AG20443 (cell line): ENCODE measurements at regions not wholly inside any gene's neighbourhood (a gene's known extent, or its start where the extent isn't known, plus 50 kb on each side); places are given as distances from the start of the nearest gene placed in this dataset.
"Not testable (repeated sequence)": the region's sequence is repeated elsewhere in the genome, so short reads cannot be mapped to it uniquely, and the experiment has no call there.

Experiments
- DNase-seq: peaks from one replicate; pipeline ENCODE4 v3.0.0; 2012; ENCODE audit warnings: low spot score, mixed read lengths

GRCh38 chr11:130979386-130979972, 63.2 kb upstream of the SNX19 start:
- DNase-seq = peak; percentile 34

GRCh38 chr11:130980071-130980862, 64.0 kb upstream of the SNX19 start:
- no peak for DNase-seq

- not testable (repeated sequence) for DNase-seq
Observed at GRCh38 chr11:130984241-130984640, 68.0 kb upstream of the SNX19 start.

- no peak for DNase-seq
Observed at GRCh38 chr11:130992788-130993187, 76.5 kb upstream of the SNX19 start.

- DNase-seq = no peak
Observed at GRCh38 chr11:130994043-130994442, 77.8 kb upstream of the SNX19 start.

- DNase-seq = no peak
Observed at GRCh38 chr11:130995266-130995665, 79.0 kb upstream of the SNX19 start.

GRCh38 chr11:130997278-130997677, 81.0 kb upstream of the SNX19 start:
- no peak for DNase-seq

GRCh38 chr11:130999086-130999485, 82.8 kb upstream of the SNX19 start:
- no peak for DNase-seq

GRCh38 chr11:130999992-131000770, 83.9 kb upstream of the SNX19 start:
- peak; percentile 58 for DNase-seq

- DNase-seq = no peak
Observed at GRCh38 chr11:131002145-131002544, 85.9 kb upstream of the SNX19 start.

GRCh38 chr11:131005829-131006228, 89.5 kb upstream of the SNX19 start:
- DNase-seq = no peak

- peak; percentile 46 for DNase-seq
Observed at GRCh38 chr11:131025020-131025419, 108.7 kb upstream of the SNX19 start.

GRCh38 chr11:131025421-131026125, 109.3 kb upstream of the SNX19 start:
- DNase-seq = no peak

- DNase-seq = no peak
Observed at GRCh38 chr11:131027491-131027890, 111.2 kb upstream of the SNX19 start.

- peak; percentile 74 for DNase-seq
Observed at GRCh38 chr11:131033151-131033651, 116.9 kb upstream of the SNX19 start.

GRCh38 chr11:131036514-131036913, 120.2 kb upstream of the SNX19 start:
- DNase-seq = no peak

GRCh38 chr11:131037873-131038272, 121.6 kb upstream of the SNX19 start:
- no peak for DNase-seq

GRCh38 chr11:131038597-131038996, 122.3 kb upstream of the SNX19 start:
- DNase-seq = peak; percentile 24

GRCh38 chr11:131041331-131042040, 125.2 kb upstream of the SNX19 start:
- no peak for DNase-seq

- DNase-seq = no peak
Observed at GRCh38 chr11:131042041-131042390, 125.7 kb upstream of the SNX19 start.

- no peak for DNase-seq
Observed at GRCh38 chr11:131043251-131043650, 127.0 kb upstream of the SNX19 start.

- DNase-seq = no peak
Observed at GRCh38 chr11:131044851-131045250, 128.6 kb upstream of the SNX19 start.
